OCI-LY3 (cell line): ENCODE measurements at regions not wholly inside any gene's neighbourhood (a gene's known extent, or its start where the extent isn't known, plus 50 kb on each side); places are given as distances from the start of the nearest gene placed in this dataset.

Experiments used
- EZH2phosphoT487 ChIP-seq: fragments of 200-600 bp; shearing (Covaris generic); IDR thresholded peaks from 2 replicates; pipeline ENCODE4 v1.6.1; 2018; ENCODE audit warnings: antibody characterized with exemption, mixed run types, low read depth
- TF ChIP-seq, protein P1 (sequence below): fragments of 200-600, 300-600 bp; sonication (generic); IDR thresholded peaks from 2 replicates; pipeline ENCODE4 v1.5.1; 2014; ENCODE audit warnings: antibody characterized with exemption, low read length, low read depth

- TF ChIP-seq, protein P1, sequence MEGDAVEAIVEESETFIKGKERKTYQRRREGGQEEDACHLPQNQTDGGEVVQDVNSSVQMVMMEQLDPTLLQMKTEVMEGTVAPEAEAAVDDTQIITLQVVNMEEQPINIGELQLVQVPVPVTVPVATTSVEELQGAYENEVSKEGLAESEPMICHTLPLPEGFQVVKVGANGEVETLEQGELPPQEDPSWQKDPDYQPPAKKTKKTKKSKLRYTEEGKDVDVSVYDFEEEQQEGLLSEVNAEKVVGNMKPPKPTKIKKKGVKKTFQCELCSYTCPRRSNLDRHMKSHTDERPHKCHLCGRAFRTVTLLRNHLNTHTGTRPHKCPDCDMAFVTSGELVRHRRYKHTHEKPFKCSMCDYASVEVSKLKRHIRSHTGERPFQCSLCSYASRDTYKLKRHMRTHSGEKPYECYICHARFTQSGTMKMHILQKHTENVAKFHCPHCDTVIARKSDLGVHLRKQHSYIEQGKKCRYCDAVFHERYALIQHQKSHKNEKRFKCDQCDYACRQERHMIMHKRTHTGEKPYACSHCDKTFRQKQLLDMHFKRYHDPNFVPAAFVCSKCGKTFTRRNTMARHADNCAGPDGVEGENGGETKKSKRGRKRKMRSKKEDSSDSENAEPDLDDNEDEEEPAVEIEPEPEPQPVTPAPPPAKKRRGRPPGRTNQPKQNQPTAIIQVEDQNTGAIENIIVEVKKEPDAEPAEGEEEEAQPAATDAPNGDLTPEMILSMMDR = no peak
- no peak for TF ChIP-seq EZH2phosphoT487
Observed at GRCh38 chr3:4008205-4008604, 209.0 kb downstream of the LRRN1 start.
